HG02884 (cell line): ENCODE measurements at regions not wholly inside any gene's neighbourhood (a gene's known extent, or its start where the extent isn't known, plus 50 kb on each side); places are given as distances from the start of the nearest gene placed in this dataset.

ENCODE experiments used
- ATAC-seq: cut with Tn5 transposase; IDR thresholded peaks from one replicate; pipeline ENCODE4 v1.9.1; 2021; ENCODE audit warnings: mild to moderate bottlenecking, moderate library complexity; ENCODE audit not compliant: unreplicated experiment

- ATAC-seq, result no peak
Measured at GRCh38 chr1:163730411-163730821, 408.7 kb downstream of the NUF2 start.

DNA sequence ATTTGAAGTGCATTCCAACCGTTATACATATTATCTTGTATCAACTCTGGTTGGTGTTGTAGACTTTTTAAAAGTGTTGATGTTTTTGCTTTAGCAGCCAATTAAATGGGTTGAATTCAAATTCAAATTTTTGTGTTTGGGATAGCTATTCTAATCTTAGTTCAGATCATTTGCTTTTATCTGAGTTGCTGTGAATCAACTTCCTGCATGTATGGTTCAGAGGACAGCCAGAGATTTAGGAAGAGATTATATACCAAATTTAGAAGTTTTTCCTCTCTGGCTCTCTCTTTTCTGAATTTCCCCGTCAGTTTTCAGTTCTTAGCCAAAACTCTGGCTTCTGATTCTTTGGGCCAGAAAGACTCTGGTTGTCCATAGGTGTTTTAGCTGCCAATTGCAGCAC is 415.5 kb downstream of the NUF2 start:
- no peak for ATAC-seq

DNA sequence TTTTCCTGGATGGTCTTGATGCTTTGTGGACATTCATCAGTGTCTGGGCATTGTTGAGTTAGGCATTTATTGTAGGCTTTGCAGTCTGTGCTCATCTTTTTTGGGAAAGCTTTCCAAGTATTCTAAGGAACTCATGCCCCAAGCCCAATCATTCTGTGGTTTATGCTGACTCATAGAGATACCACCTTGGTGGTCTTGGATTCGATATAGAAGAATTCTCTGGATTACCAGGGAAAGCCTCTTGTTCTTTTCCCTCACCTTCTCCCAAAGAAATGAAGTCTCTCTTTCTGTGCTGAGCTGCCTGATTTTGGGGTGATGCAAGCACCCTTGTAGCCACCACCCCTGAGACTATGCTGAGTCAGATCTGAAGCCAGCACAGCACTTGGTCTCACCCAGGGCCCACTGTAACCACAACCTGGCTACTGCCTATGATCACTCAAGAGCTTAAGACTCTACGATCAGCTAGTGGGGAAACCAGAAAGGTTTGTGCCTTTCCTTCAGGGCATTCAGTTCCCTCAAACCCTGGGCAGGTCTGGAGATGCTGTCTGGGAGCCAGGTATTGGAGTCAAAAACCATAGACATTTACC is 422.6 kb downstream of the NUF2 start:
- no peak for ATAC-seq

GRCh38 chr1:163745204-163745603 is 423.4 kb downstream of the NUF2 start:
- no peak for ATAC-seq

DNA sequence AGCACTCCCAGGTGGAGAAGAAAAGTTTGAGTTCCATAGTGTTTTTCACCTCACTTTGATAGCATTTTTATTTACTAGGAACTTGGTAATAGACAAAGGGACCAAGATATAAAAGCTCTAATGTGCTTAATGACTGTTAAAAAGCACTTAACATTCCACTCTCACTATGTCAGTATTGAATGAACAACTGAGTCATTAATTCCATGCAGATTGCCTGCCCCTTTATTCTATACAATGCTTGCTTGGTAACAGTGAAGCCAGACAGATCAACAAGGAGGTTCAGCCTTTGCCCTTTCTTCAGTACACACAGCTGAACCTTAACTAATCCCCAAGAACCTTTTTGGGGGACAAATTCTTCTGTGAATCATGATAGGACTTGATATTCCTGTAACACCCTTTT is 425.5 kb downstream of the NUF2 start:
- ATAC-seq, result no peak

DNA sequence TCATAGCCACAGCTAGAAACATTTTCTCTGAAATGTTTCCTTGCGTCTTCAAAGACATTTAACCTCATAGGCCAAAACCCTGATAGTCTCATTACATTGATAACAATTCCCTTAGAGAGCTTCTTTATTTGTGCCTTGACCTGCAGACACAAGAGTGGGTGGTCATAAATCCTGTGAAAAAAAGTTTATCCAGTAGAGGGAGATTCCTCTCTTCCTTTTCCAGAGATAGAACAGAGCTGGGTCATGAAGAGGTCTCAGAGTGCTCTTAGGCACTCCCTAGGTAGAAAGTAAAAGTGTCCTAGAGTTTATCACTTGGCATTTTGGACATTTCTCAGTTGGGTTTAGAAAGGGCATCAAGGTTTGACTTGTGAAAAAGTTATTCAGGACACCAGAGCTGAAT is 426.1 kb downstream of the NUF2 start:
- ATAC-seq, result no peak

GRCh38 chr1:163758977-163759670 is 437.4 kb downstream of the NUF2 start:
- ATAC-seq, result no peak

- no peak for ATAC-seq
Measured at GRCh38 chr1:163761898-163762297, 440.1 kb downstream of the NUF2 start.

GRCh38 chr1:163766257-163766918 is 444.6 kb downstream of the NUF2 start:
- no peak for ATAC-seq

DNA sequence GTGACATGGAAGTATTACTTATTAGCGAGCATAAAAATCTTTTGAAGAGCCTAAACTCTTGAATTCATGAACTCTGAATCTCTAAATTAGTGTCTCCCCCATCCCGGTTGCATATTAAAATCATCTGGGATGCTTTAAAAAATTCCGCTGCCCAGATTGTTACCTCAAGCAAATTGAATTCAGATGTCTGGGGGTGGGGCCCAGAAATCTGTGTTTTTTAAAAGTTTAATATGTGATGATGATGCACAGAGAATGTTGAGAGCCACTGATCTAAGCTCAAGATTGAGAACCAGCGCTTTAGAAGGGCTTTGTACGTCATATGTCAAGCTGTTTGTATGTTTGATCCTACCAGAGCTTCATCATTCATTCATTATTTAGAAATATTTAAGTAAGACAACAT is 446.8 kb downstream of the NUF2 start:
- no peak for ATAC-seq

DNA sequence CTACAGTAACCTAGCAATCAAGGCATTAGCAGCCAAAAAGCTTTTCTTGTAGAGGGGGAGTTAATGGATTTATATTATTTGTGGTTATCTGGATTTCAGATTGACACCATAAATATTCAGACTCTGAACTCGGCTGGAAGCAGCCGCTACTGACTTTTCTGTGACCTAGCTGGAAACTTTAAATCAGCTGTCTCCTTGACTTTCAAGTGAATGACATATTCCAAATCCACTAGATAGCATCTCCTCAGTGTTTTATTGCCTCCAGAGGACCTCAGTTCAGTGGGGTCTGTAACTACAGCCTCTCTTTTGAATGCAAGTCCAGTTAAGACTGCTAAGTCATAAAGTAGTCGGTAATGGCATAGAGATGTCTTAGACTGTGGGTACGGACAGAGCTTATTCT is 448.5 kb downstream of the NUF2 start:
- ATAC-seq, result no peak

- no peak for ATAC-seq
Measured at GRCh38 chr1:163771637-163772036, 449.9 kb downstream of the NUF2 start.

GRCh38 chr1:163772246-163772645 is 450.5 kb downstream of the NUF2 start:
- no peak for ATAC-seq

DNA sequence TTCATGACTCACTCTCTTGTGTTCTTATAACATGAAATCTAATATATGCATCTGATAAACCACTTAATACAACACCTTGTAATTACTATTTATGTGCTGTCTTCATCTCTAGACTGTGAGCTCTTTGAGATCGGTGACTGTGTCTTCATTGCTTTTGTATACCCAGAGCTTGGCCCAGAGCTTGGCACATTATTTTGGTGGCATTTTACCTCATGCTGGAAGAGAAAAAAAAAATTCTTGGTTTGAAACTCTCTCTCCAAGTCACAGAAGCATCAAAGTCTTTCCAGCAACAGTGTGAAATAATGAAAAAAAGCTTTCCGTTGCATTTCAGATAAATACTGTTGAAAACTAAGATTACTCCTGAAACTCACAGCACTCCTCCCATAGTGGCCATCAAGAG is 451.6 kb downstream of the NUF2 start:
- no peak for ATAC-seq

GRCh38 chr1:163774401-163774945 is 452.7 kb downstream of the NUF2 start:
- no peak for ATAC-seq

DNA sequence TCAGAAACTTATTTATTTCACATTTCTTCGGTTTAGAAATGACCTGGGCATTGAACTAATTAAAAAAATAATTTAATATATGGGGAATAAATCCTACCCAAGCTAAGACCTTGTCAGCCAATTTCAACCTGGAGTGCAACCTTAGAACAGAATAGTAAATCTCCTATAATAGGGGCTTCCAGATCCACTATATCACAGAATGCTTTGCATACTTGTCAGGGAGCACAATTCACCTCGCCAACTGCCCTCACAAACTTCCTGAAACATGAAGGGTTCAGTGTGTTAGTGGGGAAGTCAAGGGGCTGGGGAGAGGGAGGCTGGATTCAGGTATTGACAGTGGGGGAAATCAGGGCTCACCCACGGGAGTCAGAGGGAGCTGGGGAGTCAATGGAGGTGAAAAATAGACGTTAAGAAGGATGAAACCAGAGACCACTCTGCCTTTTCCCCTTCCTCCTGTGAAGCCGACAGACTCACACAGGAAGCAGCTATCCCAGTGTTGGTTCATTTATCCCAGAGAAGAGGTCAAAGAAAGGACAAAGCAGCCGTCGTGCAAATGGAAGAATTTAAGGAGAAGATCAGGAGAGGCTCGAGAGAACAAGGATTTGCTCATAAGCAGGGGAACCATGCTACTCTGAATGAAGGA is 453.3 kb downstream of the NUF2 start:
- no peak for ATAC-seq

GRCh38 chr1:163777205-163777604 is 455.5 kb downstream of the NUF2 start:
- no peak for ATAC-seq

- ATAC-seq, result no peak
Measured at GRCh38 chr1:163781146-163781545, 459.4 kb downstream of the NUF2 start.

DNA sequence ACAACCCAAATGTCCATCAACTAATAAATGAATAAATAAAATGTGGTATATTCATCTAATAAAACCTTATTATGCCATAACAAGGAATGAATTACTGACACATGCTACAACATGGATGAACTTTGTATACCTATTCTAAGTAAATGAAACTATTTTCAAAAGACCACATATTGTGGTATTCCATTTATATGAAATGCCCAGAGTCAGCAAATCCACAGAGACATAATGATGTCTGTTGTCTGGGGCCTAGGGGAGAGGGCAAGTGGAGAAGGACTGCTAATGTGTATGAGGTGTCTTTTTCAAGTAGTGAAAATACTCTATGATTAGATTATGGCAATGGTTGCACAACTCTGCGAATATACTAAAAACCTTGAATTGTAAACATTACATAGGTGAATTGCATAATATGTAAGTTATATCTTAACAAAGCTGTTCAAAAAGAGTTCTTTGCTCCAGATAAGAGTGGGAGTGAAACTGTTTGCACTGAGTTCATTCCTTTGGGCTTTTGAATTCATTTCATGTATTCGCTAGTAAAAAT is 464.2 kb downstream of the NUF2 start:
- no peak for ATAC-seq

GRCh38 chr1:163789911-163790310 is 468.2 kb downstream of the NUF2 start:
- no peak for ATAC-seq

DNA sequence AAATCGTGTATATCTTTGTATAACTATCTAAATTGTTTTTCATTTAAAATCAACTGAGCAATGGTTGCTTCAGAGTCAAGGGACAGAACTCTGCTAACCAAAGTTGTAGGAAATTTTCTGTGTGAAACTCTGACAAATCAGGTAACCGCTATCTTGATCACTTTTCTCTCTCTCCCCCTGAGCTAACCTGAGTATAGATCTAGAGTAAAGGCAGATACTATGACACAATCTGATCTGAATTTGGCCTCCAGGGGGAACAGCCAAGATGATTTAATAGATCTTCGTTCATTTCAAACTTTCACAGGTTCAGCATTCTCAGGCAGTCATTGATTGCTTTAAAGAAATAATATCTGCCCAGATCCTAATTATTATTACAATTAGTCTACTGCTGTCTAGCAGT is 472.8 kb downstream of the NUF2 start:
- ATAC-seq, result no peak
